Mesenchymal stem cell (in vitro differentiated cells and primary cell): ENCODE measurements at regions not wholly inside any gene's neighbourhood (a gene's known extent, or its start where the extent isn't known, plus 50 kb on each side); places are given as distances from the start of the nearest gene placed in this dataset.

Experiments used
- DNase-seq: peaks from one replicate; pipeline ENCODE4 v3.0.0-alpha.2; 2013
- H2AFZ ChIP-seq: one replicate; pipeline ENCODE4 v1.6.1; 2013; ENCODE audit warnings: low read depth, mild to moderate bottlenecking, control low read depth, inconsistent platforms, low read length, moderate library complexity
- H2AK5ac ChIP-seq: 2 replicates; pipeline ENCODE4 v1.6.1; 2013; ENCODE audit warnings: low read length, moderate library complexity, mild to moderate bottlenecking, inconsistent platforms; ENCODE audit not compliant: severe bottlenecking
- H2BK120ac ChIP-seq: one replicate; pipeline ENCODE4 v1.6.1; 2013; ENCODE audit warnings: low read depth, mild to moderate bottlenecking, inconsistent platforms, low read length, moderate library complexity
- H2BK12ac ChIP-seq, 2 experiments: one replicate each; pipeline ENCODE4 v1.6.1; 2013; ENCODE audit warnings: inconsistent platforms in 2 of 2, low read length in 2 of 2, mild to moderate bottlenecking in 2 of 2, moderate library complexity in 2 of 2, control low read depth in 1 of 2
- H2BK15ac ChIP-seq: one replicate; pipeline ENCODE4 v1.6.1; 2013; ENCODE audit warnings: mild to moderate bottlenecking, low read depth, inconsistent platforms; ENCODE audit not compliant: poor library complexity, severe bottlenecking
- H2BK5ac ChIP-seq: 2 replicates; pipeline ENCODE4 v1.6.1; 2013; ENCODE audit warnings: low read depth, mild to moderate bottlenecking, low read length, control low read depth, inconsistent platforms; ENCODE audit not compliant: poor library complexity, severe bottlenecking
- H3K14ac ChIP-seq, 2 experiments: one replicate each; pipeline ENCODE4 v1.6.1; 2013; ENCODE audit warnings: inconsistent platforms in 2 of 2, low read length in 2 of 2, control low read depth in 1 of 2, mild to moderate bottlenecking in 1 of 2, moderate library complexity in 1 of 2
- H3K18ac ChIP-seq, 2 experiments: one replicate each; pipeline ENCODE4 v1.6.1; 2013; ENCODE audit warnings: inconsistent platforms in 2 of 2, low read length in 2 of 2, control low read depth in 1 of 2, low read depth in 1 of 2, mild to moderate bottlenecking in 1 of 2
- H3K23ac ChIP-seq, 2 experiments: one replicate each; pipeline ENCODE4 v1.6.1; 2013; ENCODE audit warnings: inconsistent platforms in 2 of 2, low read length in 2 of 2, mild to moderate bottlenecking in 2 of 2, moderate library complexity in 2 of 2, control low read depth in 1 of 2
- H3K27ac ChIP-seq: 2 replicates; pipeline ENCODE4 v1.5.1; 2013; ENCODE audit warnings: mild to moderate bottlenecking, moderate library complexity, low read length, control low read depth, inconsistent platforms; ENCODE audit not compliant: poor library complexity, severe bottlenecking
- H3K27me3 ChIP-seq, 2 experiments: 2 replicates each; pipeline versions ENCODE4 v1.6.1 to v1.7.0; 2013; ENCODE audit warnings: low read length in 2 of 2, mild to moderate bottlenecking in 2 of 2, moderate library complexity in 2 of 2, control low read depth in 1 of 2, inconsistent platforms in 1 of 2; ENCODE audit not compliant: control insufficient read depth in 1 of 2, insufficient read depth in 1 of 2
- H3K36me3 ChIP-seq, 2 experiments: 2 replicates each; pipeline versions ENCODE4 v1.6.1 to v1.7.0; 2013; ENCODE audit warnings: low read length in 2 of 2, control low read depth in 1 of 2, inconsistent platforms in 1 of 2, low read depth in 1 of 2, mild to moderate bottlenecking in 1 of 2; ENCODE audit not compliant: insufficient read depth in 2 of 2, control insufficient read depth in 1 of 2
- H3K4ac ChIP-seq, 2 experiments: one replicate each; pipeline ENCODE4 v1.6.1; 2013; ENCODE audit warnings: inconsistent platforms in 2 of 2, low read length in 2 of 2, mild to moderate bottlenecking in 2 of 2, moderate library complexity in 2 of 2, control low read depth in 1 of 2, low read depth in 1 of 2
- H3K4me1 ChIP-seq: 2 replicates; pipeline ENCODE4 v1.6.1; 2013; ENCODE audit warnings: low read depth, low read length, control low read depth; ENCODE audit not compliant: control insufficient read depth, insufficient read depth
- H3K4me2 ChIP-seq: 2 replicates; pipeline ENCODE4 v1.6.1; 2013; ENCODE audit warnings: low read length, mild to moderate bottlenecking, inconsistent platforms; ENCODE audit not compliant: poor library complexity, severe bottlenecking
- H3K4me3 ChIP-seq, 2 experiments: 2 replicates each; pipeline versions ENCODE4 v1.5.1 to v1.7.0; 2013; ENCODE audit warnings: low read length in 2 of 2, mild to moderate bottlenecking in 2 of 2, control low read depth in 1 of 2, low read depth in 1 of 2; ENCODE audit not compliant: insufficient read depth in 1 of 2
- H3K79me1 ChIP-seq: replicated peaks from 2 replicates; pipeline ENCODE4 v1.6.1; 2013; ENCODE audit warnings: mild to moderate bottlenecking, control low read depth, low read length, inconsistent platforms; ENCODE audit not compliant: poor library complexity, severe bottlenecking
- H3K9ac ChIP-seq: 2 replicates; pipeline ENCODE4 v1.7.0; 2013; ENCODE audit warnings: mild to moderate bottlenecking, low read length, moderate library complexity
- H3K9me3 ChIP-seq: 2 replicates; pipeline ENCODE4 v1.7.0; 2013; ENCODE audit warnings: mild to moderate bottlenecking, low read length; ENCODE audit not compliant: control insufficient read depth
- H4K8ac ChIP-seq: one replicate; pipeline ENCODE4 v1.6.1; 2013; ENCODE audit warnings: inconsistent platforms, mild to moderate bottlenecking, low read length, moderate library complexity
- H4K91ac ChIP-seq: one replicate; pipeline ENCODE4 v1.6.1; 2013; ENCODE audit warnings: mild to moderate bottlenecking, low read length, inconsistent platforms
- WGBS: methylation state at CpG from one replicate; pipeline ENCODE4 v1.1.7; 2013; ENCODE audit warnings: mixed read lengths; 5-methylcytosine and 5-hydroxymethylcytosine counted together

DNA sequence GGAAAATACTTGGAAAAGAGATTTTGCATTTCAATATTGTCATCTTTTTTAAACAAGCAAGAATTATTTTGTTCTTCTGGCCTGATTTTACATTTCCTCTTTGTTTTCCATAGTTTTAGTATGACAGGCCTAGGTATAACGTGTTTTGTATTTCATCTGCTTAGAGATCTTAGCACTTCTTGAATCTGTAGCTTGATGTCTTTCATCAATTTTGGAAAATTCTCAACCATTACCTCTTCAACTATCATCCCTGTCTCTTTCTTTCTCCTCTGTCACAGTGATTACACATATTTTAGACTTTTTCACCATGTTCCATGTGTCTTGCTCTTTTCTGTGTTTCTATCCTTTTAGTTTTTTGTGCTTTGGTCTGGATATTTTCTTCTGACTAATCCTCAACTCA is 67.2 kb upstream of the PHACTR1 start:
- no peak overlapping the region for H4K91ac ChIP-seq
- H2BK120ac ChIP-seq: no peak overlapping the region
- H3K27ac ChIP-seq: no peak overlapping the region
- H2AK5ac ChIP-seq: no peak overlapping the region
- no peaks in the 10 kb centered on the region for H3K4me1 ChIP-seq
- no peak overlapping the region for H2BK12ac ChIP-seq
- H3K23ac ChIP-seq: no peak overlapping the region
- no peak overlapping the region for H3K4me2 ChIP-seq
- H2AFZ ChIP-seq: no peak overlapping the region
- no peak overlapping the region for H3K4ac ChIP-seq
- no peak overlapping the region for H3K14ac ChIP-seq
- no peak overlapping the region for H3K9ac ChIP-seq
- no peak for DNase-seq
- H2BK5ac ChIP-seq: no peak overlapping the region
- peaks cover 0 to 8% of the 10 kb centered on the region in 2 experiments for H3K27me3 ChIP-seq
- H3K9me3 ChIP-seq: peaks cover 10% of the 10 kb centered on the region
- H3K18ac ChIP-seq: no peak overlapping the region
- H2BK15ac ChIP-seq: no peak overlapping the region
- no peak overlapping the region for H3K4me3 ChIP-seq
- no peak overlapping the region for H4K8ac ChIP-seq
- 86% methylated on average over 1 of the region's 1 CpG for WGBS
- H3K36me3 ChIP-seq: no peaks in the 10 kb centered on the region
- H3K79me1 ChIP-seq: no peaks in the 10 kb centered on the region

DNA sequence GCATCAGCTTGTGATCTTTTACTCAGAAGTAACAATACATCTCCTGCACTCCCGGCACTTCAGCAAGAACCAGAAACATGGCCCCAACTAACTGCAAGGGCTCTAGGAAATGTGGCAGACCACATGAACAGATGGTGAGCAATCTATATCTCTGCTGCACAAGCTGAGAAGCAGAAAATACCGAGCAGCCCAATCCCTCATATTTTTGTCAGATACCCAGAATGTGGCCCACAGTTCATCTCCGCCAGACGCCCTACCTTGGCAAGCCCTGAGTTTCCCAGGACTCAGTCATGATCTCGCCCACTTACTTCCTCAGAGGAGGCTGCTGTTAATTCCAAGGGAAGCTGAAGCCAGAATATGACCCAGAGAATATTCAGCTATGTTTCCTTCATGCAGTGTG is 63.1 kb upstream of the PHACTR1 start:
- Histone ChIP-seq H2BK120ac (no peak overlapping the region), H3K9me3 (peaks cover 10% of the 10 kb centered on the region), H4K8ac (no peak overlapping the region), H4K91ac (no peak overlapping the region), H3K4me1 (peaks cover 2% of the 10 kb centered on the region), H3K79me1 (no peaks in the 10 kb centered on the region), H2BK15ac (no peak overlapping the region), H3K14ac (no peak overlapping the region), H3K36me3 (no peaks in the 10 kb centered on the region), H3K4me2 (no peak overlapping the region), H3K4me3 (no peak overlapping the region), H3K23ac (no peak overlapping the region), H2AK5ac (no peak overlapping the region), H3K9ac (no peak overlapping the region), H2AFZ (no peak overlapping the region), H3K18ac (no peak overlapping the region), H3K4ac (no peak overlapping the region), H2BK12ac (no peak overlapping the region), H3K27me3 (peaks cover 0 to 5% of the 10 kb centered on the region in 2 experiments), H3K27ac (no peak overlapping the region), H2BK5ac (no peak overlapping the region)
- DNase-seq: no peak
- WGBS: 80% methylated on average over 5 of the region's 5 CpGs

- no peak overlapping the region for H3K9ac ChIP-seq
- no peak overlapping the region for H3K14ac ChIP-seq
- no peak overlapping the region for H3K4ac ChIP-seq
- H2BK5ac ChIP-seq: no peak overlapping the region
- no peak overlapping the region for H3K23ac ChIP-seq
- H3K4me3 ChIP-seq: no peak overlapping the region
- peaks cover 9% of the 10 kb centered on the region for H3K9me3 ChIP-seq
- no peak overlapping the region for H4K91ac ChIP-seq
- H3K79me1 ChIP-seq: no peaks in the 10 kb centered on the region
- H3K36me3 ChIP-seq: no peaks in the 10 kb centered on the region
- H2AK5ac ChIP-seq: no peak overlapping the region
- no peak for DNase-seq
- no peak overlapping the region for H2BK120ac ChIP-seq
- no peak overlapping the region for H3K27ac ChIP-seq
- no peak overlapping the region for H4K8ac ChIP-seq
- H3K27me3 ChIP-seq: peaks cover 0 to 5% of the 10 kb centered on the region in 2 experiments
- H2AFZ ChIP-seq: no peak overlapping the region
- 75% methylated on average over 3 of the region's 3 CpGs for WGBS
- no peak overlapping the region for H3K18ac ChIP-seq
- no peak overlapping the region for H2BK12ac ChIP-seq
- H2BK15ac ChIP-seq: no peak overlapping the region
- peaks cover 2% of the 10 kb centered on the region for H3K4me1 ChIP-seq
- no peak overlapping the region for H3K4me2 ChIP-seq
Measured at GRCh38 chr6:12654107-12654506, 62.5 kb upstream of the PHACTR1 start.

GRCh38 chr6:12654514-12654913 is 62.1 kb upstream of the PHACTR1 start:
- H3K4me2 ChIP-seq: no peak overlapping the region
- H2AFZ ChIP-seq: no peak overlapping the region
- peaks cover 2% of the 10 kb centered on the region for H3K4me1 ChIP-seq
- H3K27me3 ChIP-seq: peaks cover 0 to 5% of the 10 kb centered on the region in 2 experiments
- no peak overlapping the region for H4K91ac ChIP-seq
- no peak overlapping the region for H3K23ac ChIP-seq
- H4K8ac ChIP-seq: no peak overlapping the region
- no peak overlapping the region for H2AK5ac ChIP-seq
- no peak overlapping the region for H3K14ac ChIP-seq
- H3K79me1 ChIP-seq: no peaks in the 10 kb centered on the region
- H2BK120ac ChIP-seq: no peak overlapping the region
- no peak overlapping the region for H3K27ac ChIP-seq
- no peak overlapping the region for H2BK15ac ChIP-seq
- no peaks in the 10 kb centered on the region for H3K36me3 ChIP-seq
- no peak overlapping the region for H3K4ac ChIP-seq
- 10% methylated on average over 3 of the region's 3 CpGs for whole genome bisulfite sequencing
- peaks cover 6% of the 10 kb centered on the region for H3K9me3 ChIP-seq
- no peak overlapping the region for H3K4me3 ChIP-seq
- H3K9ac ChIP-seq: no peak overlapping the region
- no peak overlapping the region for H2BK12ac ChIP-seq
- H3K18ac ChIP-seq: no peak overlapping the region
- H2BK5ac ChIP-seq: no peak overlapping the region
- DNase-seq: no peak
